Neural cell (in vitro differentiated cells): ENCODE measurements at regions not wholly inside any gene's neighbourhood (a gene's known extent, or its start where the extent isn't known, plus 50 kb on each side); places are given as distances from the start of the nearest gene placed in this dataset.

Experiments
- EP300 ChIP-seq: fragments of 450-650 bp; conservative IDR thresholded peaks from 2 replicates; pipeline ENCODE4 v1.6.1; 2014; ENCODE audit warnings: antibody characterized with exemption, mild to moderate bottlenecking, moderate library complexity; ENCODE audit not compliant: poor library complexity, severe bottlenecking
- EZH2 ChIP-seq: fragments of 200-600, 300-800 bp; shearing (Covaris generic), sonication (generic); IDR thresholded peaks from 2 replicates; pipeline ENCODE4 v1.6.1; 2014; ENCODE audit warnings: antibody characterized with exemption, low read length, borderline replicate concordance, mild to moderate bottlenecking; ENCODE audit not compliant: insufficient read depth, poor library complexity, severe bottlenecking
- MXI1 ChIP-seq: fragments of 450-650 bp; conservative IDR thresholded peaks from 2 replicates; pipeline ENCODE4 v1.6.1; 2014; ENCODE audit warnings: antibody characterized with exemption, mild to moderate bottlenecking; ENCODE audit not compliant: poor library complexity, severe bottlenecking
- POLR2AphosphoS5 ChIP-seq: IDR thresholded peaks from 2 replicates; pipeline ENCODE4 v1.6.1; 2012
- RAD21 ChIP-seq: fragments of 450-650 bp; conservative IDR thresholded peaks from 2 replicates; pipeline ENCODE4 v1.6.1; 2014; ENCODE audit warnings: antibody characterized with exemption, mild to moderate bottlenecking, moderate library complexity
- SMC3 ChIP-seq: fragments of 450-650 bp; conservative IDR thresholded peaks from 2 replicates; pipeline ENCODE4 v1.6.1; 2014; ENCODE audit warnings: antibody characterized with exemption, mild to moderate bottlenecking, moderate library complexity; ENCODE audit not compliant: poor library complexity
- TAF1 ChIP-seq: IDR thresholded peaks from 2 replicates; pipeline ENCODE4 v1.6.1; 2012; ENCODE audit warnings: low read depth
- TF ChIP-seq, protein P1 (sequence below): fragments of 450-650 bp; IDR thresholded peaks from 2 replicates; pipeline ENCODE4 v1.5.1; 2014; ENCODE audit warnings: antibody characterized with exemption, mild to moderate bottlenecking, moderate library complexity; ENCODE audit not compliant: poor library complexity, severe bottlenecking
- TF ChIP-seq, protein P2 (sequence below): IDR thresholded peaks from 2 replicates; pipeline ENCODE4 v1.6.1; 2012; ENCODE audit warnings: borderline replicate concordance

DNA sequence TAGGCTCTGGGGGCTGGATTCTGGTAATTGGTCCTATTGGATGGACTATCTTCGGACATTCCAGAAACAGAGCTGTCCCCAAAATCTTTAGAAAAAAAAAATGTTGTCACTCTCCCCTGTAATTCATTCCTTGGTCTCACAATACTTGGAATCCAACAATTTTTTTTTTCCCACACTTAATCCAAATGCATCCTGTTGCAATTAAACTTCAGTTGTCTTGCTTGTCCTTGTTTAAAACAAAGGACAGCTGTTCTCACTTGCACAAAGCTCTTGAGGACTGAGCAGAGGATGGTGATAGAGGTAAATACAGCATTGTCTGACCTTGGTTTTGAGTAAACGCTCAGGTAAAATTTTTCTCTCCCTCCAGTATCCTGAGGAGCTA, 75.3 kb downstream of the SC5D start:
- no peak for TF ChIP-seq POLR2AphosphoS5
- TF ChIP-seq, protein P1, sequence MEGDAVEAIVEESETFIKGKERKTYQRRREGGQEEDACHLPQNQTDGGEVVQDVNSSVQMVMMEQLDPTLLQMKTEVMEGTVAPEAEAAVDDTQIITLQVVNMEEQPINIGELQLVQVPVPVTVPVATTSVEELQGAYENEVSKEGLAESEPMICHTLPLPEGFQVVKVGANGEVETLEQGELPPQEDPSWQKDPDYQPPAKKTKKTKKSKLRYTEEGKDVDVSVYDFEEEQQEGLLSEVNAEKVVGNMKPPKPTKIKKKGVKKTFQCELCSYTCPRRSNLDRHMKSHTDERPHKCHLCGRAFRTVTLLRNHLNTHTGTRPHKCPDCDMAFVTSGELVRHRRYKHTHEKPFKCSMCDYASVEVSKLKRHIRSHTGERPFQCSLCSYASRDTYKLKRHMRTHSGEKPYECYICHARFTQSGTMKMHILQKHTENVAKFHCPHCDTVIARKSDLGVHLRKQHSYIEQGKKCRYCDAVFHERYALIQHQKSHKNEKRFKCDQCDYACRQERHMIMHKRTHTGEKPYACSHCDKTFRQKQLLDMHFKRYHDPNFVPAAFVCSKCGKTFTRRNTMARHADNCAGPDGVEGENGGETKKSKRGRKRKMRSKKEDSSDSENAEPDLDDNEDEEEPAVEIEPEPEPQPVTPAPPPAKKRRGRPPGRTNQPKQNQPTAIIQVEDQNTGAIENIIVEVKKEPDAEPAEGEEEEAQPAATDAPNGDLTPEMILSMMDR, result no peak
- no peak for TF ChIP-seq MXI1
- no peak for TF ChIP-seq RAD21
- no peak for TF ChIP-seq EP300
- no peak for TF ChIP-seq TAF1
- TF ChIP-seq EZH2, result no peak
- no peak for TF ChIP-seq SMC3
- TF ChIP-seq, protein P2, sequence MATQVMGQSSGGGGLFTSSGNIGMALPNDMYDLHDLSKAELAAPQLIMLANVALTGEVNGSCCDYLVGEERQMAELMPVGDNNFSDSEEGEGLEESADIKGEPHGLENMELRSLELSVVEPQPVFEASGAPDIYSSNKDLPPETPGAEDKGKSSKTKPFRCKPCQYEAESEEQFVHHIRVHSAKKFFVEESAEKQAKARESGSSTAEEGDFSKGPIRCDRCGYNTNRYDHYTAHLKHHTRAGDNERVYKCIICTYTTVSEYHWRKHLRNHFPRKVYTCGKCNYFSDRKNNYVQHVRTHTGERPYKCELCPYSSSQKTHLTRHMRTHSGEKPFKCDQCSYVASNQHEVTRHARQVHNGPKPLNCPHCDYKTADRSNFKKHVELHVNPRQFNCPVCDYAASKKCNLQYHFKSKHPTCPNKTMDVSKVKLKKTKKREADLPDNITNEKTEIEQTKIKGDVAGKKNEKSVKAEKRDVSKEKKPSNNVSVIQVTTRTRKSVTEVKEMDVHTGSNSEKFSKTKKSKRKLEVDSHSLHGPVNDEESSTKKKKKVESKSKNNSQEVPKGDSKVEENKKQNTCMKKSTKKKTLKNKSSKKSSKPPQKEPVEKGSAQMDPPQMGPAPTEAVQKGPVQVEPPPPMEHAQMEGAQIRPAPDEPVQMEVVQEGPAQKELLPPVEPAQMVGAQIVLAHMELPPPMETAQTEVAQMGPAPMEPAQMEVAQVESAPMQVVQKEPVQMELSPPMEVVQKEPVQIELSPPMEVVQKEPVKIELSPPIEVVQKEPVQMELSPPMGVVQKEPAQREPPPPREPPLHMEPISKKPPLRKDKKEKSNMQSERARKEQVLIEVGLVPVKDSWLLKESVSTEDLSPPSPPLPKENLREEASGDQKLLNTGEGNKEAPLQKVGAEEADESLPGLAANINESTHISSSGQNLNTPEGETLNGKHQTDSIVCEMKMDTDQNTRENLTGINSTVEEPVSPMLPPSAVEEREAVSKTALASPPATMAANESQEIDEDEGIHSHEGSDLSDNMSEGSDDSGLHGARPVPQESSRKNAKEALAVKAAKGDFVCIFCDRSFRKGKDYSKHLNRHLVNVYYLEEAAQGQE, result no peak
